Loucy (cell line): ENCODE measurements at regions not wholly inside any gene's neighbourhood (a gene's known extent, or its start where the extent isn't known, plus 50 kb on each side); places are given as distances from the start of the nearest gene placed in this dataset.

ENCODE experiments used
- H2AFZ ChIP-seq: fragments of 200-600 bp; sonication (generic); 2 replicates; pipeline ENCODE4 v1.6.0; 2016; ENCODE audit warnings: antibody characterized with exemption, mild to moderate bottlenecking, low read length, moderate library complexity
- H3F3A ChIP-seq: fragments of 200-600 bp; 2 replicates; pipeline ENCODE4 v1.6.0; 2016; ENCODE audit warnings: antibody characterized with exemption, low read depth, mild to moderate bottlenecking
- H3K27me3 ChIP-seq: fragments of 200-600 bp; sonication (generic); 2 replicates; pipeline ENCODE4 v1.6.1; 2014; ENCODE audit warnings: low read length, mild to moderate bottlenecking; ENCODE audit not compliant: insufficient read depth, poor library complexity, severe bottlenecking
- H3K36me3 ChIP-seq: fragments of 200-600 bp; sonication (generic); 2 replicates; pipeline ENCODE4 v1.6.1; 2016; ENCODE audit warnings: low read length; ENCODE audit not compliant: insufficient read depth
- H3K4me1 ChIP-seq: fragments of 200-600 bp; sonication (generic); 2 replicates; pipeline ENCODE4 v1.5.1; 2014; ENCODE audit warnings: low read length, mild to moderate bottlenecking; ENCODE audit not compliant: insufficient read depth, poor library complexity, severe bottlenecking
- H3K4me2 ChIP-seq: fragments of 200-600 bp; sonication (generic); 2 replicates; pipeline ENCODE4 v1.6.0; 2014; ENCODE audit warnings: antibody characterized with exemption, low read length, low read depth, mild to moderate bottlenecking; ENCODE audit not compliant: poor library complexity, severe bottlenecking
- H3K4me3 ChIP-seq: fragments of 200-600 bp; sonication (generic); 2 replicates; pipeline ENCODE4 v1.5.1; 2014; ENCODE audit warnings: low read length, mild to moderate bottlenecking, mixed read lengths; ENCODE audit not compliant: poor library complexity, severe bottlenecking
- H3K79me2 ChIP-seq: fragments of 200-600 bp; sonication (generic); 2 replicates; pipeline ENCODE4 v1.6.1; 2014; ENCODE audit warnings: low read length; ENCODE audit not compliant: insufficient read depth
- H3K9ac ChIP-seq: fragments of 200-600 bp; sonication (generic); 2 replicates; pipeline ENCODE4 v1.6.0; 2014; ENCODE audit warnings: mild to moderate bottlenecking, low read depth, low read length, moderate library complexity; ENCODE audit not compliant: poor library complexity, severe bottlenecking
- H3K9me2 ChIP-seq: fragments of 200-600 bp; sonication (generic); replicated peaks from 2 replicates; pipeline ENCODE4 v1.6.1; 2016; ENCODE audit warnings: low read depth, low read length, mixed read lengths
- H3K9me3 ChIP-seq: fragments of 200-600 bp; sonication (generic); 2 replicates; pipeline ENCODE4 v1.6.1; 2014; ENCODE audit warnings: mild to moderate bottlenecking, antibody characterized with exemption, low read length, low read depth; ENCODE audit not compliant: insufficient read depth
- H4K20me1 ChIP-seq: fragments of 200-600 bp; sonication (generic); 2 replicates; pipeline ENCODE4 v1.6.0; 2014; ENCODE audit warnings: antibody characterized with exemption, low read length, mild to moderate bottlenecking; ENCODE audit not compliant: insufficient read depth, poor library complexity, severe bottlenecking
- EZH2phosphoT487 ChIP-seq: fragments of 200-600 bp; IDR thresholded peaks from 2 replicates; pipeline ENCODE4 v1.6.1; 2018; ENCODE audit warnings: antibody characterized with exemption, mild to moderate bottlenecking, moderate library complexity, borderline replicate concordance
- TF ChIP-seq, protein P1 (sequence below): fragments of 200-600 bp; sonication (generic); conservative IDR thresholded peaks from 2 replicates; pipeline ENCODE4 v1.5.1; 2014; ENCODE audit warnings: mild to moderate bottlenecking, antibody characterized with exemption, low read length

DNA sequence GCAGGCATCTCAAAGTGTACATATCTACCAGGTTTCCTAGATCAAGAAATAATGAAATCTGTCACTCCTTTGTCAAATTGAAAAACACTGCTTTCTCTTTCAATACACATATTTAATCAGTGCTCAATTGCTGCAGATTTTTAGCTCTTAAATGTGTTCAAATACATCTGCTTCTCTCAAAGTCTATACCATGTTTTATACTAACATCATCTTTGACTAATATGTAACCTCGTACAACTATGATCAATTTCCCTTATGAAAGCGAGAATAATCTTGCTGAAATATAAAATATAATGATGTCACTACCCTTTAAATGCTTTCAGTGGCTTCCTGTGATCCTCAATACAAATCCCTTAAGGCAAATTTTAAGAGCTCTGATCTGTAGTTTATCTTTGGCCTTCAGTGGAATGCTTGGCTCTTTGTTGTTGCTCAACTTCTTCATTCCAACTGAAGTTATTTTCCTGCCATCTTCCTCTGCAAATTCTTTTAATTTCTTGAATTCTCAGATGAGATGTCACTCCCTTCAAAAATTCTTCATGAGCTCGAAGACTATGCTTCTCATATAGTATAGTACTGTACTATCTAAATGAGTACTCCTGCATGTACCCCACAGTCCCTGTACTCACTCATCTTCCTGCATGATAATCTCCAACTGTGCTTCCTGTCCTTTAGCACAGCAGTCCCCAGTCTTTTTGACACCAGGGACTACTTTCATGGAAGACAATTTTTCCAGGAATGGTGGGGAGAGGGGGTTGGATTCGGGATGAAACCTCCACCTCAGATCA is 545.1 kb upstream of the GJE1 start:
- Histone ChIP-seq H3K9me2 (no peaks in the 10 kb centered on the region), H3K4me2 (no peak overlapping the region), H3K36me3 (no peaks in the 10 kb centered on the region), H3K4me3 (no peak overlapping the region), H3K9me3 (no peaks in the 10 kb centered on the region), H4K20me1 (no peaks in the 10 kb centered on the region), H2AFZ (no peak overlapping the region), H3F3A (no peaks in the 10 kb centered on the region), H3K27me3 (no peaks in the 10 kb centered on the region), H3K9ac (no peak overlapping the region), H3K79me2 (no peaks in the 10 kb centered on the region), H3K4me1 (no peaks in the 10 kb centered on the region)
- TF ChIP-seq EZH2phosphoT487, result no peak
- TF ChIP-seq, protein P1, sequence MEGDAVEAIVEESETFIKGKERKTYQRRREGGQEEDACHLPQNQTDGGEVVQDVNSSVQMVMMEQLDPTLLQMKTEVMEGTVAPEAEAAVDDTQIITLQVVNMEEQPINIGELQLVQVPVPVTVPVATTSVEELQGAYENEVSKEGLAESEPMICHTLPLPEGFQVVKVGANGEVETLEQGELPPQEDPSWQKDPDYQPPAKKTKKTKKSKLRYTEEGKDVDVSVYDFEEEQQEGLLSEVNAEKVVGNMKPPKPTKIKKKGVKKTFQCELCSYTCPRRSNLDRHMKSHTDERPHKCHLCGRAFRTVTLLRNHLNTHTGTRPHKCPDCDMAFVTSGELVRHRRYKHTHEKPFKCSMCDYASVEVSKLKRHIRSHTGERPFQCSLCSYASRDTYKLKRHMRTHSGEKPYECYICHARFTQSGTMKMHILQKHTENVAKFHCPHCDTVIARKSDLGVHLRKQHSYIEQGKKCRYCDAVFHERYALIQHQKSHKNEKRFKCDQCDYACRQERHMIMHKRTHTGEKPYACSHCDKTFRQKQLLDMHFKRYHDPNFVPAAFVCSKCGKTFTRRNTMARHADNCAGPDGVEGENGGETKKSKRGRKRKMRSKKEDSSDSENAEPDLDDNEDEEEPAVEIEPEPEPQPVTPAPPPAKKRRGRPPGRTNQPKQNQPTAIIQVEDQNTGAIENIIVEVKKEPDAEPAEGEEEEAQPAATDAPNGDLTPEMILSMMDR, result no peak

DNA sequence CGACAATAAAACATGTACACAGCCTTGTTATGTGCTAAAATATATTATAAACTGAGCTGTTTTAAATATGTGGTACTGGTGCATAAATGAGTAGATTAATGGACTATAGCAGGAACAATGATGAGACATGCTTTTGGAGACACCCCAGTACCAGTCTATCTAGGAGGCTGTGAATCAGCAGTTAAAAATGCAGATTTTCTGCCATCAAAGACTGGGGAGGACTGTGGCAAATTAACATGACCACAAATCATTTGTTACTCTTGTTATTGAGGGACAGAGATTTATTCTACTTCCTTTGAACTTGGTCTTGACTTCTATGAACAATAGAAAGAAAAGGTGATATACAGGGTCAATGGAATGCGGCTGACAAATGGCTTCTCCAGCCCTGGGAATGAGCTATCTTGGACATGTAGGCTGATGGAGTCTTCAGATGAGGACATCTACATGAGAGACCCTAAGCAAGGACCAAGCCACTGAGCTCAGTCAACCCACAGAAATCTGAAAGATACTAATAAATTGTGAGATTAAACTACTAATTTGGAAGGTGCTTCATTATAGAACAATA is 551.7 kb upstream of the GJE1 start:
- Histone ChIP-seq H3K9ac (no peak overlapping the region), H3K4me2 (no peak overlapping the region), H3K4me1 (no peaks in the 10 kb centered on the region), H3K36me3 (no peaks in the 10 kb centered on the region), H3K9me3 (no peaks in the 10 kb centered on the region), H4K20me1 (no peaks in the 10 kb centered on the region), H3K79me2 (no peaks in the 10 kb centered on the region), H3K9me2 (no peaks in the 10 kb centered on the region), H3K4me3 (no peak overlapping the region), H3K27me3 (no peaks in the 10 kb centered on the region), H2AFZ (no peak overlapping the region), H3F3A (no peaks in the 10 kb centered on the region)
- no peak for TF ChIP-seq EZH2phosphoT487
- TF ChIP-seq, protein P1, result no peak

DNA sequence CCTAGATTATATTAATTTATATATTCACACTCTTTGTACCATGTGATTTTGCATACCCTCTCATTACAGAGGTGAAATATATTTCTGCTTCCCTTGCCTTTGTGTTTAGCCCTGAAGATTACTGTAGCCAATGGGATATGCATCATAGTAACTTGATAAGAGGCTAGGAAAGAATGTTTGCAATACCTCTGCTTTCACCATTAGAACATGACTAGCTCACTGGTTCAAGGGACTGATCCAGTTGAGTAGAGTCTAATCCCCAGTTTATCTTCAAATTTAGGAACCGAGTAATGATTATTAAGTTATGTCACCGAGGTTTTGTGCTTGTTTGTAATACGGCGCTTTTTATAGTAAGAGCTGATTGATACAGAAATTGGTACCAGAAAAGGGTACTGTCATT is 552.6 kb upstream of the GJE1 start:
- no peaks in the 10 kb centered on the region for H3K9me2 ChIP-seq
- H3K9ac ChIP-seq, result no peak overlapping the region
- H3K4me1 ChIP-seq, result no peaks in the 10 kb centered on the region
- no peaks in the 10 kb centered on the region for H3K79me2 ChIP-seq
- H3K27me3 ChIP-seq, result no peaks in the 10 kb centered on the region
- H4K20me1 ChIP-seq, result no peaks in the 10 kb centered on the region
- H3F3A ChIP-seq, result no peaks in the 10 kb centered on the region
- H3K9me3 ChIP-seq, result no peaks in the 10 kb centered on the region
- H3K4me2 ChIP-seq, result no peak overlapping the region
- no peak overlapping the region for H3K4me3 ChIP-seq
- no peak for TF ChIP-seq EZH2phosphoT487
- TF ChIP-seq, protein P1, result no peak
- no peak overlapping the region for H2AFZ ChIP-seq
- H3K36me3 ChIP-seq, result no peaks in the 10 kb centered on the region
